HG03575 (cell line): ENCODE measurements at regions not wholly inside any gene's neighbourhood (a gene's known extent, or its start where the extent isn't known, plus 50 kb on each side); places are given as distances from the start of the nearest gene placed in this dataset.

Experiments
- ATAC-seq: cut with Tn5 transposase; IDR thresholded peaks from one replicate; pipeline ENCODE4 v1.9.1; 2021; ENCODE audit not compliant: unreplicated experiment, insufficient number of reproducible peaks, low FRiP score; ENCODE audit errors: extremely low read depth

DNA sequence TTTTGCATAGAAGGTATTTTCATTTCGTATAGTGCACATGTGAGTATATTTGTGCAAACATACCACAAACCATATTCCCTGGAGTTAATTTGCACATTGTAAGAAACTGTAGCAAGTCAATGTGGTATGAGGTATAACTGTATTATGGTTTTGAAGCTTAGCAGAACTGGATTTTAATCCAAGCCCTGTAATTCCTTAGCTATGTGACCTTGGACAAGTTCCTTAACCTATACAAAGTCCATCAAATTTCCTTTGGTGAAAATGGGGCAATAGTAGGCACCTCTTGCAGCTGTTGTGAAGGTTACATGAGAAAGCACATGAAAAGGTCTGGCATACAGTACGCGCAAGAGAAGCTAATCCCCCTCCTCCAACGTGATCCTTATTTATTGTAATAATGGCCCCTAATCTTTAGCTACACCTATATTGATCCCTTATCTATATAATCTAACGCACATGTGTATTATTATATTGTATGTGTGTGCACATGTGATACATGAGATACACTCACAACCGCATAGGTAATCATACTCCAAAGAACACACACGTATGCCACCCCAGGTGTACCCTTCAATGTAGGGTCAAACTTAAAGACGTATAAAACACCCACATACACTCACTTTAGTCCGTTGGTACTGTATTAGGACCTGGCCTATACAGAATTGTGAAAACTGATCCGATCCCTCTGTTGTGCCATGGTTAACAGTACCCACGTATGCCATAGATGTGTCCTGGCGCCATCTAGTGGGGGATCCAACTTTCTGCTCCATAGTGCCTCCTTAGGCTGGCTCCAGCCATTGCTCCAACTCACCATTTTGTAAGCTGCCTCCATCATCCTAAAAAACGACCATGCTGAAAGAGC, 402.9 kb upstream of the SLC14A2 start:
- peak; percentile 88 for ATAC-seq

DNA sequence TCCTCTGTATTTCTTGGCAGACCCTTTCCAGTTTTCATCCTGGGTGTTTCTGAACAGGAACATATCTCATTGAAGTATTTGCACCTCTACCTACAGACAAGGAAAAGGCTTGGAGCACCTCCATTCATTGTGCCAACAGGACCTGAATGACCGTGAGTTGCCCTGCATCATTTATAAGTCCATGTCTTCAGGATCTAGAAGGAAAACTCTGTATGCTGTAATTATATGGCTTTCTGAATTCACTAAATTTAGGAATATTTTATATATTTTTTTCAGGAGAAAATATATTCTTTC, 402.3 kb upstream of the SLC14A2 start:
- ATAC-seq = no peak

DNA sequence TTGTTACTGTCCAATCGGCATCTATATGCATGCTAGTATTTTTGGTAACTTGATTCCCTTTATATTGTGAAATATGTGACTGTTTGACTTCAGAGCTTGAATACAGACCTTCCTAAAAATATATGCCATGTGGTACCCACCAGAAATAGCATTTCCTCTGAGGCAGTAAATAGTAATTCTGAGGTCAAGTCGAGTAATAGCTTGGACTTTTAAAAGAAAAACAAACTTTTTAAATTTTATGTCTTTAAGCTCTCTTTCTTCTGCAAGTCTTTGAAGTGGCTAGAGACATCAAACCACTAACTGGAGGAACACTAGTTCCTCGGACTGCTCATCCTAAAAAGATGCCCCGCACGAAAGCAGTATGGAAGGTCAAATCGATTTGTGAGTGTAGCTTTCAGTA, 396.8 kb upstream of the SLC14A2 start:
- ATAC-seq = no peak

DNA sequence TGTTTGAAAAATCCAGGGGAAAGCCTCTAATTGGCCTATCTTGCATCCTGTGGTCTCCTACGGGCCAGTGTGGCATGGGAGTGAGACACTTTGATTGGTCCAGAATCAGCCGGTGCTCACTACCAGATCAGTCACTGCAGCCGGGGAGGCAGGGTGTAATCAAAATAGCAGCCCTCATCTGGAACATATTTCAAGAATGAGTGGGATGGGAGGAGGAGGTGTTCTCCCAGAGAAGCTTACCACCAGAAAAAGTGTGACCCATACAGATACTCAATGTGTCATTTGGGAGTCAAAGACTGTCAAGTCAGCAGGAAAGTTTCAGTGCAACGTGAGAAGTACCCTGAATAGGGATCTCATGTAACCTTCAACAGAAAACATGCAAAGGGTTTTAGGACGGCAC, 393.9 kb upstream of the SLC14A2 start:
- no peak for ATAC-seq

DNA sequence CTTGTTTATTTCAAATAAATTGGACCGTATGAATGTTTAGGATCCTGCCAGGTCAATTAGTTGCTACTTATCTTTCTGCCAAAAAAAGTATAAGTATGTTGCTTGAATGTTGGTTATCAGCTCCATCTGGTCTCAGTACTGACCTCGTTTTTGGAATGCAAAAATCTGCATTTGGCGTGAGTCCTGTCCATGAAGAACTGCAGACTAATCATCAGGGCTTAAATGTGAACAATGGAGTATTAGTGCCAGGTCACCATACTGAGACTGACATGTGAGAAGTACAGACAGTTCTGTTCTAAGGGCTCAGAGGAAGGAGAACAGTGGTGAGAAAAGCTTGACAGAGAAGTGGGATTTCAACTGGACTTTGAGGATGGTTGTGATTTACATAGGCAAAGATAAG, 393.1 kb upstream of the SLC14A2 start:
- ATAC-seq = no peak

DNA sequence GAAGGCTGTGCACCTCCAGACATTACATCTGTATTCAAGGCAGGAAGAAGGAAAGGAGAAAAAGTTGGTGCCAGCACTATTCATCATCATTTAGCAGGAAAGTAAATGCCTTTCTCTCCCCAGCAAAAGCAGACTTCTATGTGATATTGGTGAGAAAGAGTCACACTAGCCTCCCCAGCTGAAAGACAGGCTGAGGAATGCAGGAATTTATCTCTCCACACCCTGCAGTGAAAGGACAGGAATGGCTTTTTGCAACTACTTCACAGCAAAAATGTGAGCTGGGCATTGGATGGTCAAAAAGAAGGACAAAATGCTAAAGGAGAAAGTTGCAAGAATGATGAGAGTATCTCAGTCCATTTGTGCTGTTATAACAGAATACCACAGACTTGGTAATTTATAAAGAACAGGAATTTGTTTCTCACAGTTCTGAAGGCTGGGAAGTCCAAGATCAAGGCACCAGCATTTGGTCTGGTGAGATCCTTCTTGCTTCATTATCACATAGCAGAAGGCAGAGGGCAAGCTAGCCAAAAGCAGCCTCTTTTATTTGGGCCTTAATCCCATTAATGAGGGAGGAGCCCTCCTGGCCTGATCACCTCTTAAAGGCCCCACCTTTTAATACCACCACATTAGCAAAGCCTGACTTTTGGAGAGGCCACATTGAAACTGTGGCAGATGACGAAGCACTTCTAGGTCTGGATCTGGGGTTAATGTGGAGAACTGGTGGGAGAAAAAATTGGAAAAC, 388.1 kb upstream of the SLC14A2 start:
- no peak for ATAC-seq

DNA sequence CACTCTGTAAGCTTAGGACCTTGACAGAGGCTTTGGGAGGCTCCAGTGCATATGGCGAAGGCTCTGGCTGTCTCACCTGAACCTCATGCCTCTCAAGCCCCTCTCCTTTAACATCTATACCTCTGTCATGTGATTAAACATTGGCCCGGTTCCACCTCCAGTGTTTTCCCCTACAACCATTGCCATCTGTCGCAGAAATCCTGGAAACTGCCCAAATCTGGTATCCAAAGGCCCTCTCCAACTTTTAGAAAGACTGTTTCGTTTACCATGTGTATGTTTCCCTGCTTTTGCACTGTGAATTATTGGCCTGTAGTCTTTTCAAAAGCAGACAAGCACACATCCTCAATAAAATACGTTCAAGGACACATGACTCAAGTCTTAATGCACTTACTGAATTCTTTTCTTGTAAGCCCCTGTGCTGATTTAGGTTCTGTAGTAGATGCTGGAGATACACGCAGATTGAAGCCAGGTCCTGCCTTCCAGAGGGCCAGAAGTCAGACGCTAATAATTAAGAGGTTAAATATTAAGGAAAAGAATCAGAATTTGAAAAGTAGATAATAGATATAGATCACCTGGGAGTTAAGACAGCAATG, 386.4 kb upstream of the SLC14A2 start:
- ATAC-seq = no peak

DNA sequence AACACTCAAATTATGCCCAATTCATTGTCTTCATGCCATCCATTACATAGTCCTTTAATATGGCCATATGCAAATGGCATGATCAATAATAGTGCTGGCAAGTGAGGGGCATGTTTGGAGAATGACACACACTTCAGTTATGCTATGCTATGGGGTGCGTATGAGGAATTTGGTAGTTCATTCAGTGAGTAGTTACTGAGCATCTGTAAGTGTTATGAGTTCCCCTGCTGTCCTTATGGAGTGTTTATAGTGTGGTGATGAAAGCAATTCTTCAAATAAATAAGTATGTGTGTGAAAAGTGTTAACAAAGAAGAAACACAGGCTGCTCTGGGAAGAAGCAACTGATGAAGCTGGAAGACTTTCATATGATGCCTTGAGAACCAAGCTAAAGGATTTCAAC, 383.7 kb upstream of the SLC14A2 start:
- ATAC-seq = no peak

DNA sequence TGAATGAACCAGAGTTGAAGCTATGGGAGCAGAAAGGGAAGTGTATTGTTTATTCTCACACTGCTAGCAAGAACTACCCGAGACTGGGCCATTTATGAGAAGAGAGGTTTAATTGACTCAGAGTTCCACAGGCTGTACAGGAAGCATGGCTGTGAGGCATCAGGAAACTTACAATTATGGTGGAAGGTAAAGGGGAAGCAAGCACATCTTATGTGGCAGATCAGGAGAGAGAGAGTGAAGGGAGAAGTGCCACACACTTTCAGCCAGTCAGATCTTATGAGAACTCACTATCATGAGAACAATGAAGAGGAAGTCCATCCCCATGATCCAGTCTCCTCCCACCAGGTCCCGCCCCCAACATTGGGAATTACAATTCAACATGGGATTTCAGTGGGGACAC, 383.2 kb upstream of the SLC14A2 start:
- ATAC-seq = no peak

DNA sequence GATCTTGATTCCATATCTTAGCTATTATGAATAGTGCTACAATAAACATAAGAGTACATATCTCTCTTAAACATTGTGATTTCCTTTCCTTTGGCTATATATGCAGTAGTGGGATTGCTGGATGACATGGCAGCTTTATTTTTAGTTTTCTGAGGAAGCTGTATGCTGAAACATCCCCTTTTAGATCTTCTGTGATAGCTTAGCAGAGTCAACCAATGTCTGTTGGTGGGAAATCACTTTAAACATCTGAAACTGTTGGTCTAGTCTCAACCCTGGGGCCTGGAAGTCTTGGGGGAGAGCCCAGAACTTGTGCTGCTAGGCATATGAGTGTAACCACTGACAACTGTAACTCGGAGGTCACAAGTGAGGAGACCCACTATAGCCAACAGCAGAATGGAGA, 378.6 kb upstream of the SLC14A2 start:
- ATAC-seq = no peak

DNA sequence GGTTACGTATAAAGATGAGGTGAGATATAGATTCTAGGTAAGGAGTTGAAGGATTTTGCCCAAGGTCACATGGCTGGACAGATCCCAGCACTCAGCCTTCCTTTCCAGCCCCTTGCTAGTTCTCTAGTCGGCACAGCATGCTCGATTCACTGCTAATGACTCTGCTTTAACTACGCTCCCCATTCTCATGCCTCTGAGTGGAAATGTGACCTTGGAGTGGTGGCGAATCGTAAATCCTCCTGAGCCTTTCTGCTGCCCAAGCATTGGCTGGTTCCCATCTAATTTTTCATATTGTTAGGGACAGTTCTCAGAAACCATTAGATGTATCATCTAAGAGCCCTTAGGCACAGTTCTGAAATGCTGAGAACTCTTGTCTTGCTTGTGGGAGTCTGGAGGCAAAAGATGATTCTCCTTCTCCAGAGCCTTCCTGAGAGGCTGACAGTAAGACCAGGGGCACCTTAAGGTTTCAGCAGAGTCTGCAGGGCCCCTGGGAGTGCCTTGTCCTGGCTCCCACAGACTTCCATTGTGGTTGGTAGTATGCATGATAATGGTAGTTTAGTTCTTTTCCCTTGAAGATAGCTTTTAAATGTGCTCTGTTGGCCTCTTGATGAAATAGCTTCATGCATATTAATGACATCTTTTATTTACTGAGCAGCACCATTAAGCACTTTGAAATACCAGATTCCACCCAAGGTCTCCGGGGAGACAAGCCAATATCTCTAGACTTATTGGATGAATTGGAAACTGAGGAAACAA, 377.8 kb upstream of the SLC14A2 start:
- no peak for ATAC-seq

DNA sequence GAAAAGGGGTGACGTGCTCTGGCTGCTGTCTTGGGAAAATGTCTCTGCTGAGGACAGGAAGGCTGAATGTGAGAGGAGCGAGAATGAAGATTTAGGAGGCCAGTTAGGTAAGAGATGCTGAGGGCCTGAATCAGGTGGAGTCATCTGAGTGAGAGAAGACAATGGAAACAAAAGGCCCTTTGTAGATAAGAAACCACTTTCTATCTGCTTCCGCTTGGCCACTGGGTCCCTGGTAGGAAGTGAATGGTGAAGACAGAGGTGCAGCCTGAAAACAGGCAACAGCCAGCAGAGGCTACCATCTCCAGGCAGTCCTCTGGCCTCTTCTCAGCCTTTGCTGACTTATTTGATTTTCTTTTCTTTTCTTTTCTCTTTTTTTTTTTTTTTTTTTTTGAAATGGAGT, 374.0 kb upstream of the SLC14A2 start:
- no peak for ATAC-seq

DNA sequence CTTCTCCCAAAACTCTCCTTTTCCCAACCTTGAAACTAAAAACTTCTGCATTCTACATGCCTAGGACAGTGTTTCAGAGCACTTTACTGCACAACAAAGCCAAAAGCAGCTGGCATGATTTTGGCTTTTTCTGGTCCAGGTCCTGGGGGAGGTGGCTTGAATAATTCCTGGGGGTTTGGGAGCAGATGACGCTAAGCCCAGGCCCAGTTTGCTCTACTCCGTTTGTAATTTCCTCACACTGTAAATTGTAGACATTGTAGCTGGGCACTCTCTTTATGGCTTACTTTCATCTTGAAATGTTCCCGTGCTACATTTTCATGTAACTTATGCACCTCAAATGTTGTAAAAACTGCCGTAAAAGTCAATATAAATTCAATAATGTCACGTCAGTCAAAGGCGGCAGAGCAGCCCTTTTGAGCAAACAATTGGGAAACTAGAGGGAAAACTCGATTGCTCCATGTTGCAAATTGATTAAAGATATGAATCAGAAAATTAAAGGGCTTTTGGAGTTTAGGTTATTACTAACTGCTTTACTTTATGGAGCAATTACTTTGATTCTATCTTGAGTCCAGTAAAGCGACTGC, 373.2 kb upstream of the SLC14A2 start:
- no peak for ATAC-seq

DNA sequence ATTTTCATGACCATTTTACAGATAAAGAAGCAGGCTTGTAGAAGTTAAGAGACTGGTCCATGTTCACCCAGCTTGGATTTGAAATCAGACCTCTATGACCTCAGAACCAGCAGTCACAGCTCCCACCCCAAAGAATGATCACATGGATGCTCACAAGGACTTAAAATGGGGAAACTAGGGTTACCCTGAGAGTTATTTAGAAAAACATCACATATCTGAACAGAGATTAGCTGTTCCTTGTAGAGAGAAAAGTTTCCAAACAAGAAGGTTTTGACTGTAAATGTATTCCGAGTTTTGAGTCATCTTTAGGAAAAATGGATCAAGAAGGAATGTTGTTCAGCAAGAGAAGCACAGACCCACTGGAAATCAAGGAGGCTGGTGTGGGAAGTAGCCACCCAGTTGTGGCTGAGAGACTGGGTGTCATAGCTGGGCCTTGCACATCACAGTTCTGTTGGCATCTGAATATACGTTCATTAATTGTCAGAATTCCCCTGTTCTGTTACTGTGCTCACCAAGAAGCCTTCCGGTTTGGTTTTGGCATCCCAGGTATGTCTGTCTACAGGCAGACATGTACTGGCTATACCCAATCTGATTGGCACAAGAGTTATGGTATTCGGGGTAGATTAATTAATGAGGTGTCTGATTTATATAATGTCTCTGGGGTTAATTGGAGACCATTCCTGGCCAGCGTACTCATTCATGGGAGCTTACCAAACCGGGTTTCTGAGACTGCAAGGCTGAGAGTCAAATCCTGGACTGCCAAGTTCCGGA, 371.8 kb upstream of the SLC14A2 start:
- no peak for ATAC-seq

DNA sequence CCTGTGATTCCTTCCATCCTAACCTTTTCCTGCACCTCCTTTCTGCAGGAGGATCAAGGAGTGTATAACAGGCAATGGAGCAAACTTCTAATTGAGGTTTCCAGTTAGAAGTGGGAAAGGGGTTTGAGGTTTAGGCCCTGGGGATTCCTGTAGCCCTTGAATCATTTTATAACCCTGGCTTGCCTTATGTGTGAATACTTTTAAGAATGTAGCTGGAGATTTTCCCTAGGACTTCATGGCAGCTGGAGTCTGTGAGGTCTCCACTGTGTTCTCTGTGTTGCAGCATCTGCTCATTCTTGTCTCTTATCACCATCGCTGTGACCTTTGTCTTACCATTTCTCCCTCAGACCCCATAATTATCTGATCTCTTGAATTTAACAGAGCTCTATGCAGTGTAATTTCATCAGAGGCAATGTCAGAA, 370.2 kb upstream of the SLC14A2 start:
- no peak for ATAC-seq

DNA sequence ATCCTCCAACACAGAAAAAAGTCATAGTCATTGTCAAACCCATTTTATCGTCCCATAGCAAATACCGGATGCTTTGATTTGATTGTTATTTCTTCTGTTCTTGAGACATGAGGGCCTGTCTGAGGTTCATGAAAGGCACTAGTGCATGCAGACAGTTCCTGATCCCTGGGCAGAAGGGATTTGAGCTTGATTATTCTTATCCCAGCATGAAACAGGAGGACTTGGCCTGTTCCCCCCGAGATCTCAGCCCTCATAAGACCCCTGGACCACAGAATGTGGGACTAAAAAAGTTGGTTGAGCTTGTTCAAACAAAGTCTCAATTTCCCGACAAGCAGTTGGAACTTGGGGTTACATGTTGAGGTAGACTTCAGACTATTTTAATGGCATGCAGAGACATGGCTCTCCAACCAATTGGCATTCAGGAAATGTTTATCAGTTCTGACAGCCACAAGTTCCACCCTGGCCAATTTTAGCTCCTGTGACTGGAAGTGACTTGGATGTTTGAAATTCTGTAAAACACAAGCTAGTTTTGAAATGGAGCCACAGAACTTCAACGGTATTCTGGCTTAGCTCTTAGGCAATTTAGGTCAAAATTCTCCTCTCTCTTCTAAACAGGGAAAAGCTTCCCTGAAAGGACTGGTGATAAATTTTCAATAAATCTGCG, 366.9 kb upstream of the SLC14A2 start:
- no peak for ATAC-seq

DNA sequence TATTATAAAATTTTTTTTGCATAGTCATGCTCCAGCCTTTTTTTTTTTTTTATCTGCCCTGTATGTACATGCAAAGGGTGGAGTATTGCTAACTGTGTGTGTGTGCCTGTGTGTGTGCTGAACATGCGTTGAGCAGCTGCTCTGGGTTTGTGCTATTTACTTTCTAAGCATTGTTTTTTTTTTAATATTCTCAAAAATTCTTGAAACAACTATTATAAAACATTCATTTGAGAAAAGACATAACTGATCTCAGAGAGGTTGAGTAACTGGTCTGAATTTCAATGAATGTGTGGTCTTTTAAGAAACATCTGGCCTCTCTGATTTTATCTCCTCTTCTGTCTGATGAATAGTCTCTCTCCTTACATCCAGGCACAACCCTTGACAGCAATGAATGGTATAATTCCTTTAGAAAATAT, 366.0 kb upstream of the SLC14A2 start:
- ATAC-seq = no peak

DNA sequence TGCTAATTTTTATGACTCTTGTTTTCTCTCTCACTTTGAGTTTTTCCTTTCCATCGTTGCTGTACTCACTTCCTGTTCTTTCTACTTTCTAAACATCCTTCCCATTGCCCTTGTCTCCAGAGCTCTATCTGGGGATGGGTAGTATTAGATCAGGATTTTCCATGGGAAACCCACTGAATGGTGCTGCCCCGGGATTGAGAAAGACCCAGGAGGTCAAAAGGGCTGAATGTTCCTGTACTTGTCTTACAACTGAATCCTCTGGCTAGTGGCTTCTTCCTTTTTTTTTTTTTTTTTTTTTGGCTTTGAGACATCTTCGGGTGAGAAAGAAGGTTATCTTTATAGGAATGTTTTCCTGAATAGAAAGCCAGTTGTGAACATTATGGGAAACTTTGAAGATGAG, 364.8 kb upstream of the SLC14A2 start:
- ATAC-seq = no peak
